ENCODE measurements at regions not wholly inside any gene's neighbourhood (a gene's known extent, or its start where the extent isn't known, plus 50 kb on each side); places are given as distances from the start of the nearest gene placed in this dataset.

- Histone ChIP-seq H2AFZ (no peak overlapping the region), H3K36me3 (ENCODE audit: insufficient read depth) (no peaks in the 10 kb centered on the region), H3F3A (replicated peaks; ENCODE audit: low read depth) (no peaks in the 10 kb centered on the region), H3K79me2 (replicated peaks; ENCODE audit: insufficient read depth) (no peaks in the 10 kb centered on the region), H3K27ac (ENCODE audit: low read depth) (no peak overlapping the region), H3K4me3 (no peak overlapping the region), H4K20me1 (replicated peaks; ENCODE audit: insufficient read depth) (no peaks in the 10 kb centered on the region), H3K4me2 (no peak overlapping the region), H3K9me2 (ENCODE audit: insufficient read depth) (no peaks in the 10 kb centered on the region), H3K4me1 (ENCODE audit: insufficient read depth) (no peaks in the 10 kb centered on the region), H3K27me3 (ENCODE audit: insufficient read depth) (no peaks in the 10 kb centered on the region)
- no peak for ATAC-seq
- TF ChIP-seq JUNB (IDR thresholded peaks at IDR 0.05; ENCODE audit: unreplicated experiment) (no peak), REST (IDR thresholded peaks at IDR 0.05; ENCODE audit: unreplicated experiment) (no peak), CTCF (conservative IDR thresholded peaks at IDR 0.05; ENCODE audit: low read depth in 2 of 2) (no peak), NANOG (IDR thresholded peaks at IDR 0.05; ENCODE audit: borderline replicate concordance) (no peak), POLR2AphosphoS5 (IDR thresholded peaks at IDR 0.05; ENCODE audit: low read depth) (no peak), ZNF114 (CRISPR knock-in tag; IDR thresholded peaks at IDR 0.05) (no peak), CREB1 (CRISPR knock-in tag; IDR thresholded peaks at IDR 0.05; ENCODE audit: low read depth) (no peak), ZNF331 (CRISPR knock-in tag; IDR thresholded peaks at IDR 0.05; ENCODE audit: low read depth) (no peak)
- Mint-ChIP-seq H3K27ac (no peak overlapping the region), H3K4me3 (no peak overlapping the region), H3K27me3 (ENCODE audit: insufficient read depth, low read depth, poor library complexity) (peaks cover 1% of the 10 kb centered on the region), H3K9me3 (peaks cover 28% of the 10 kb centered on the region), H3K4me1 (0 out of 3 replicates have a peak, but pooled peaks cover 3% of the 10 kb centered on the region), H3K36me3 (ENCODE audit: low read depth) (peaks cover 26% of the 10 kb centered on the region)
- DNase-seq (ENCODE audit: low spot score), result no peak
These were observed 76.5 kb upstream of the ATG10 start for GRCh38 chr5:81895307-81895706.

- peaks cover 35% of the 10 kb centered on the region for H3K9me3 Mint-ChIP-seq
- no peak overlapping the region for H3K27ac Mint-ChIP-seq
- TF ChIP-seq ETS1 (IDR thresholded peaks at IDR 0.05) (no peak), ZNF462 (CRISPR knock-in tag; IDR thresholded peaks at IDR 0.05) (no peak), NANOG (IDR thresholded peaks at IDR 0.05; ENCODE audit: borderline replicate concordance) (no peak)
These were observed 77.9 kb upstream of the ATG10 start for GRCh38 chr5:81893961-81894360.

More at GRCh38 chr5:81893961-81894360, 77.9 kb upstream of the ATG10 start:
- Histone ChIP-seq H3F3A (replicated peaks; ENCODE audit: low read depth) (no peaks in the 10 kb centered on the region), H3K4me2 (no peak overlapping the region), H3K4me3 (no peak overlapping the region), H3K4me1 (ENCODE audit: insufficient read depth) (no peaks in the 10 kb centered on the region), H3K27ac (ENCODE audit: low read depth) (no peak overlapping the region), H3K27me3 (ENCODE audit: insufficient read depth) (no peaks in the 10 kb centered on the region), H3K36me3 (ENCODE audit: insufficient read depth) (no peaks in the 10 kb centered on the region), H3K79me2 (replicated peaks; ENCODE audit: insufficient read depth) (no peaks in the 10 kb centered on the region), H3K9me2 (ENCODE audit: insufficient read depth) (no peaks in the 10 kb centered on the region), H4K20me1 (replicated peaks; ENCODE audit: insufficient read depth) (no peaks in the 10 kb centered on the region), H2AFZ (no peak overlapping the region)
- ATAC-seq (no peak), DNase-seq (ENCODE audit: low spot score) (no peak)
- Mint-ChIP-seq H3K4me3 (no peak overlapping the region), H3K27me3 (ENCODE audit: insufficient read depth, low read depth, poor library complexity) (peaks cover 2% of the 10 kb centered on the region), H3K4me1 (no peaks in the 10 kb centered on the region), H3K36me3 (ENCODE audit: low read depth) (peaks cover 34% of the 10 kb centered on the region)

Measured in GM23338 (cell line).